ENCODE measurements at regions not wholly inside any gene's neighbourhood (a gene's known extent, or its start where the extent isn't known, plus 50 kb on each side); places are given as distances from the start of the nearest gene placed in this dataset.

GRCh38 chr5:3698412-3698811 is 102.8 kb downstream of the IRX1 start:
- H3K36me3 Mint-ChIP-seq (ENCODE audit: low read depth), result no peaks in the 10 kb centered on the region
- H3K27ac Mint-ChIP-seq, result no peak overlapping the region
- no peak overlapping the region for H3K4me3 Mint-ChIP-seq
- DNase-seq, result no peak
- ChIA-PET CTCF (no interaction called here), POLR2A (no interaction called here)
- peaks cover 10% of the 10 kb centered on the region for H3K9me3 Mint-ChIP-seq
- ATAC-seq (ENCODE audit: low read depth), result no peak
- H3K27me3 Mint-ChIP-seq, result no peaks in the 10 kb centered on the region
- intact Hi-C loops (cut with micrococcal nuclease), result no loop called here
- TF ChIP-seq CTCF (IDR thresholded peaks at IDR 0.05), result no peak
- no peaks in the 10 kb centered on the region for H3K4me1 Mint-ChIP-seq

- Mint-ChIP-seq H3K4me1 (no peaks in the 10 kb centered on the region), H3K27me3 (no peaks in the 10 kb centered on the region), H3K27ac (no peak overlapping the region), H3K9me3 (peaks cover 4% of the 10 kb centered on the region), H3K4me3 (no peak overlapping the region), H3K36me3 (ENCODE audit: low read depth) (no peaks in the 10 kb centered on the region)
- no peak for ATAC-seq (ENCODE audit: low read depth)
- DNase-seq, result no peak
- intact Hi-C loops (cut with micrococcal nuclease), result no loop called here
- POLR2A ChIA-PET, result no interaction called here
- CTCF ChIA-PET, result no interaction called here
- no peak for TF ChIP-seq CTCF (IDR thresholded peaks at IDR 0.05)
Measured at GRCh38 chr5:3701694-3702093, 106.1 kb downstream of the IRX1 start.

- Mint-ChIP-seq H3K4me3 (no peak overlapping the region), H3K27me3 (no peaks in the 10 kb centered on the region), H3K27ac (no peak overlapping the region), H3K4me1 (no peaks in the 10 kb centered on the region), H3K36me3 (ENCODE audit: low read depth) (no peaks in the 10 kb centered on the region), H3K9me3 (peaks cover 2% of the 10 kb centered on the region)
- ChIA-PET POLR2A (no interaction called here), CTCF (no interaction called here)
- no peak for DNase-seq
- no peak for TF ChIP-seq CTCF (IDR thresholded peaks at IDR 0.05)
- intact Hi-C loops (cut with micrococcal nuclease), result no loop called here
- ATAC-seq (ENCODE audit: low read depth), result no peak
Measured at GRCh38 chr5:3704661-3705060, 109.0 kb downstream of the IRX1 start.

GRCh38 chr5:3709068-3709716 is 113.6 kb downstream of the IRX1 start:
- H3K27ac Mint-ChIP-seq, result no peak overlapping the region
- no peak overlapping the region for H3K4me3 Mint-ChIP-seq

GRCh38 chr5:3709717-3710348 is 114.2 kb downstream of the IRX1 start:
- POLR2A ChIA-PET, result no interaction called here
- H3K36me3 Mint-ChIP-seq (ENCODE audit: low read depth), result no peaks in the 10 kb centered on the region
- H3K9me3 Mint-ChIP-seq, result no peaks in the 10 kb centered on the region
- intact Hi-C loops (cut with micrococcal nuclease), result no loop called here
- H3K27ac Mint-ChIP-seq, result no peak overlapping the region
- TF ChIP-seq CTCF (IDR thresholded peaks at IDR 0.05), result no peak
- H3K4me1 Mint-ChIP-seq, result no peaks in the 10 kb centered on the region
- no peaks in the 10 kb centered on the region for H3K27me3 Mint-ChIP-seq
- DNase-seq (no peak), ATAC-seq (ENCODE audit: low read depth) (no peak)
- no peak overlapping the region for H3K4me3 Mint-ChIP-seq
- CTCF ChIA-PET, result no interaction called here

More at GRCh38 chr5:3709068-3709716, 113.6 kb downstream of the IRX1 start:
- ChIA-PET CTCF (no interaction called here), POLR2A (no interaction called here)
- DNase-seq (no peak), ATAC-seq (ENCODE audit: low read depth) (no peak)
- intact Hi-C loops (cut with micrococcal nuclease), result no loop called here
- Mint-ChIP-seq H3K4me1 (no peaks in the 10 kb centered on the region), H3K9me3 (no peaks in the 10 kb centered on the region), H3K36me3 (ENCODE audit: low read depth) (no peaks in the 10 kb centered on the region), H3K27me3 (no peaks in the 10 kb centered on the region)
- no peak for TF ChIP-seq CTCF (IDR thresholded peaks at IDR 0.05)

All from activated B cell treated with CpG ODN at 0.5 μM for 24 hours (primary cell).